ENCODE measurements at regions not wholly inside any gene's neighbourhood (a gene's known extent, or its start where the extent isn't known, plus 50 kb on each side); places are given as distances from the start of the nearest gene placed in this dataset.

GRCh38 chr16:86786338-86786737, 208.0 kb downstream of the FOXL1 start (continued):
- TF ChIP-seq CUX1 (IDR thresholded peaks at IDR 0.05; ENCODE audit: insufficient replicate concordance, low read depth, low read length): no peak
- TF ChIP-seq, protein P1, sequence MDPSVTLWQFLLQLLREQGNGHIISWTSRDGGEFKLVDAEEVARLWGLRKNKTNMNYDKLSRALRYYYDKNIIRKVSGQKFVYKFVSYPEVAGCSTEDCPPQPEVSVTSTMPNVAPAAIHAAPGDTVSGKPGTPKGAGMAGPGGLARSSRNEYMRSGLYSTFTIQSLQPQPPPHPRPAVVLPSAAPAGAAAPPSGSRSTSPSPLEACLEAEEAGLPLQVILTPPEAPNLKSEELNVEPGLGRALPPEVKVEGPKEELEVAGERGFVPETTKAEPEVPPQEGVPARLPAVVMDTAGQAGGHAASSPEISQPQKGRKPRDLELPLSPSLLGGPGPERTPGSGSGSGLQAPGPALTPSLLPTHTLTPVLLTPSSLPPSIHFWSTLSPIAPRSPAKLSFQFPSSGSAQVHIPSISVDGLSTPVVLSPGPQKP (IDR thresholded peaks at IDR 0.05; ENCODE audit: low read depth, low read length): no peak
- TF ChIP-seq TCF12 (IDR thresholded peaks at IDR 0.05; ENCODE audit: low read depth, low read length): no peak
- no peak for TF ChIP-seq MYB (IDR thresholded peaks at IDR 0.05; ENCODE audit: borderline replicate concordance, low read depth, low read length)
- no peak for TF ChIP-seq SP1 (IDR thresholded peaks at IDR 0.05; ENCODE audit: low read depth, low read length)
- no peak for TF ChIP-seq NR2F1 (conservative IDR thresholded peaks at IDR 0.05)
- TF ChIP-seq CEBPZ (IDR thresholded peaks at IDR 0.05; ENCODE audit: low read depth, low read length): no peak
- no peak for TF ChIP-seq ZNF384 (IDR thresholded peaks at IDR 0.05; ENCODE audit: borderline replicate concordance, low read depth, low read length)
- TF ChIP-seq, protein P2, sequence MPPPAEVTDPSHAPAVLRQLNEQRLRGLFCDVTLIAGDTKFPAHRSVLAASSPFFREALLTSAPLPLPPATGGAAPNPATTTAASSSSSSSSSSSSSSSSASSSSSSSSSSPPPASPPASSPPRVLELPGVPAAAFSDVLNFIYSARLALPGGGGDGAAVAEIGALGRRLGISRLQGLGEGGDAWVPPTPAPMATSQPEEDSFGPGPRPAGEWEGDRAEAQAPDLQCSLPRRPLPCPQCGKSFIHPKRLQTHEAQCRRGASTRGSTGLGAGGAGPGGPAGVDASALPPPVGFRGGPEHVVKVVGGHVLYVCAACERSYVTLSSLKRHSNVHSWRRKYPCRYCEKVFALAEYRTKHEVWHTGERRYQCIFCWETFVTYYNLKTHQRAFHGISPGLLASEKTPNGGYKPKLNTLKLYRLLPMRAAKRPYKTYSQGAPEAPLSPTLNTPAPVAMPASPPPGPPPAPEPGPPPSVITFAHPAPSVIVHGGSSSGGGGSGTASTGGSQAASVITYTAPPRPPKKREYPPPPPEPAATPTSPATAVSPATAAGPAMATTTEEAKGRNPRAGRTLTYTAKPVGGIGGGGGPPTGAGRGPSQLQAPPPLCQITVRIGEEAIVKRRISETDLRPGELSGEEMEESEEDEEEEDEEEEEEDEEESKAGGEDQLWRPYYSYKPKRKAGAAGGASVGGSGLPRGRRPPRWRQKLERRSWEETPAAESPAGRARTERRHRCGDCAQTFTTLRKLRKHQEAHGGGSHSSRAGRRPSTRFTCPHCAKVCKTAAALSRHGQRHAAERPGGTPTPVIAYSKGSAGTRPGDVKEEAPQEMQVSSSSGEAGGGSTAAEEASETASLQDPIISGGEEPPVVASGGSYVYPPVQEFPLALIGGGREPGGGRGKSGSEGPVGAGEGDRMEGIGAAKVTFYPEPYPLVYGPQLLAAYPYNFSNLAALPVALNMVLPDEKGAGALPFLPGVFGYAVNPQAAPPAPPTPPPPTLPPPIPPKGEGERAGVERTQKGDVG (CRISPR knock-in tag; IDR thresholded peaks at IDR 0.05): no peak
